DOHH2 (cell line): ENCODE measurements at regions not wholly inside any gene's neighbourhood (a gene's known extent, or its start where the extent isn't known, plus 50 kb on each side); places are given as distances from the start of the nearest gene placed in this dataset.

Experiments
- H3F3A ChIP-seq: fragments of 200-600 bp; sonication (generic), shearing (Covaris generic); 2 replicates; pipeline ENCODE4 v1.6.0; 2016; ENCODE audit warnings: antibody characterized with exemption, mild to moderate bottlenecking; ENCODE audit not compliant: control insufficient read depth, insufficient read depth
- H3K27ac ChIP-seq: fragments of 200-600 bp; sonication (generic); 2 replicates; pipeline ENCODE4 v1.5.1; 2014; ENCODE audit warnings: low read depth, mild to moderate bottlenecking, low read length, moderate library complexity
- H3K27me3 ChIP-seq: fragments of 200-600 bp; sonication (generic); 2 replicates; pipeline ENCODE4 v1.6.1; 2014; ENCODE audit warnings: mild to moderate bottlenecking, low read length, mixed read lengths; ENCODE audit not compliant: control insufficient read depth
- H3K36me3 ChIP-seq: fragments of 200-600 bp; sonication (generic); 2 replicates; pipeline ENCODE4 v1.6.1; 2014; ENCODE audit warnings: mild to moderate bottlenecking, low read length, moderate library complexity, mixed read lengths; ENCODE audit not compliant: control insufficient read depth
- H3K4me1 ChIP-seq: fragments of 200-600 bp; sonication (generic); 2 replicates; pipeline ENCODE4 v1.6.1; 2014; ENCODE audit warnings: mild to moderate bottlenecking, low read length, mixed read lengths; ENCODE audit not compliant: control insufficient read depth
- H3K4me2 ChIP-seq: fragments of 200-600 bp; sonication (generic); 2 replicates; pipeline ENCODE4 v1.6.0; 2014; ENCODE audit warnings: mild to moderate bottlenecking, low read length, moderate library complexity
- H3K4me3 ChIP-seq: fragments of 200-600 bp; sonication (generic); 2 replicates; pipeline ENCODE4 v1.5.1; 2014; ENCODE audit warnings: mild to moderate bottlenecking, low read length, mixed read lengths
- H3K79me2 ChIP-seq: fragments of 200-600 bp; sonication (generic); 2 replicates; pipeline ENCODE4 v1.6.1; 2014; ENCODE audit warnings: mild to moderate bottlenecking, low read length, mixed read lengths; ENCODE audit not compliant: control insufficient read depth
- H3K9me2 ChIP-seq: fragments of 200-600 bp; sonication (generic); replicated peaks from 2 replicates; pipeline ENCODE4 v1.6.1; 2014; ENCODE audit warnings: mild to moderate bottlenecking, low read length, mixed read lengths; ENCODE audit not compliant: control insufficient read depth
- H3K9me3 ChIP-seq: fragments of 200-600 bp; sonication (generic); 2 replicates; pipeline ENCODE4 v1.6.1; 2014; ENCODE audit warnings: antibody characterized with exemption, low read length, mixed read lengths; ENCODE audit not compliant: control insufficient read depth, insufficient read depth
- H4K20me1 ChIP-seq: fragments of 200-600 bp; sonication (generic); 2 replicates; pipeline ENCODE4 v1.6.0; 2014; ENCODE audit warnings: low read depth, mild to moderate bottlenecking, antibody characterized with exemption, low read length, moderate library complexity; ENCODE audit not compliant: control insufficient read depth, insufficient read depth
- CTCF ChIP-seq: fragments of 200-600 bp; sonication (generic); IDR thresholded peaks from one replicate; pipeline ENCODE4 v1.5.1; 2014; ENCODE audit warnings: antibody characterized with exemption, mild to moderate bottlenecking, low read depth, low read length; ENCODE audit not compliant: poor library complexity, severe bottlenecking
- EZH2phosphoT487 ChIP-seq: fragments of 200-600 bp; sonication (generic); IDR thresholded peaks from 2 replicates; pipeline ENCODE4 v1.6.1; 2017; ENCODE audit warnings: borderline replicate concordance, mild to moderate bottlenecking, antibody characterized with exemption, low read length, moderate library complexity, mixed read lengths

DNA sequence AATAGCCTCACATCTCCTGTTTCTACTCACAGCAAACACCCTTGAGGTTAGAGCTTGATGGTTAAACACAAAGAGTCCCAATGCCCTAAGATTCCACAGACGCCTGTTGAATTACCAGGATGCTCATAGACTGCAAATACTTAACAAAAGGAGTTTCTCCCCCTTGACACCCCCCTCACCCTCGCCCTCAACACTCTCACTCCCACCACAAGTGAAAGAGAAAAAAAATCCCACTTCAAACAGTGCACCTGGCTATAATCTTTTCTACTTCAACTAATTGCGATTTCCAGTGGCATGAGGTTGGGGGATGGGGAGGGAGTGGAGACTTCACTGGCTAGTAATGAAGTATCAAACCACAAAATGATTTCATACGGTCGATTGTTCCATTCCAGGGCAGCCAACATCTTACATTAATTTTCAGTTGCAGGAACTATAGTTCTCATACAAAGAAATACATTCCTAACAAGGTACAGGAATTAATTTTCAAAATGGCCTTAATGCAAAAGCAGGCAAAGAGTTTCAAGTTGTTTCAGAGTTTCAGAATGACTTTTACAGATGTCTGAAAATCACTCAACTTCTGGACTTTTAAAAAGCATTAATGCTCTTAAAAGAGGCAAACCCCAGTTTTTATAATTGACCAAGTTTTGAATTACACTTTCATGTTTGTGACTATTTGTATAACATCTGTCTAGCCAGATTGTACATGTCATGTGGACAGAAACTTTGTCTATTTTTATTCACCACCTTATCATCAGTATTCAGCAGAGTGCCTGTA, 390.7 kb downstream of the C12orf75 start:
- H3K4me3 ChIP-seq: no peak overlapping the region
- H3K9me2 ChIP-seq: no peaks in the 10 kb centered on the region
- peaks cover 8% of the 10 kb centered on the region for H3K4me1 ChIP-seq
- H3K27ac ChIP-seq: no peak overlapping the region
- H3K27me3 ChIP-seq: no peaks in the 10 kb centered on the region
- no peak for TF ChIP-seq EZH2phosphoT487
- no peak for TF ChIP-seq CTCF
- no peaks in the 10 kb centered on the region for H3F3A ChIP-seq
- no peak overlapping the region for H3K4me2 ChIP-seq
- no peaks in the 10 kb centered on the region for H3K79me2 ChIP-seq
- no peaks in the 10 kb centered on the region for H4K20me1 ChIP-seq
- H3K36me3 ChIP-seq: no peaks in the 10 kb centered on the region
- no peaks in the 10 kb centered on the region for H3K9me3 ChIP-seq

DNA sequence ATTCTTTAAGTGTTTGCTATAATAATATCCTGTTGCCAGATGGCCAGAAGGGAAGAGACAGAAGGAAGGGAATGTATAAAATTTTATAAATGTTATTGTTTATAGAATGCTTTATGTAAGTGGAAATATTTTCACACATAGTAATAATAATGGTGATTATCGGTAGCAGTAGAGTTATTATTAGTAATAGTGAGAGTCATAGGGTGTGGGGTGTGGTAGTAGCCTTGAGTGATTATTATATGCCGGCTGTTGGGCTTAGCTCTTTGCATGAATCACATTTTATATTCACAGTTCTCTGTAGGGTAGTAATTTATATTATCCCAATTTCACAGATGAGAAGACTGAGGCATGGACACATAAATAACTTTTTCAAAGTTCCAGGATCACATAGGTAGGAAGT, 391.4 kb downstream of the C12orf75 start:
- no peaks in the 10 kb centered on the region for H3K9me2 ChIP-seq
- H3K4me2 ChIP-seq: no peak overlapping the region
- H3K27ac ChIP-seq: no peak overlapping the region
- peaks cover 8% of the 10 kb centered on the region for H3K4me1 ChIP-seq
- no peaks in the 10 kb centered on the region for H3K36me3 ChIP-seq
- H4K20me1 ChIP-seq: no peaks in the 10 kb centered on the region
- no peaks in the 10 kb centered on the region for H3F3A ChIP-seq
- H3K9me3 ChIP-seq: no peaks in the 10 kb centered on the region
- H3K27me3 ChIP-seq: no peaks in the 10 kb centered on the region
- H3K4me3 ChIP-seq: no peak overlapping the region
- no peaks in the 10 kb centered on the region for H3K79me2 ChIP-seq
- TF ChIP-seq CTCF (no peak), EZH2phosphoT487 (no peak)

DNA sequence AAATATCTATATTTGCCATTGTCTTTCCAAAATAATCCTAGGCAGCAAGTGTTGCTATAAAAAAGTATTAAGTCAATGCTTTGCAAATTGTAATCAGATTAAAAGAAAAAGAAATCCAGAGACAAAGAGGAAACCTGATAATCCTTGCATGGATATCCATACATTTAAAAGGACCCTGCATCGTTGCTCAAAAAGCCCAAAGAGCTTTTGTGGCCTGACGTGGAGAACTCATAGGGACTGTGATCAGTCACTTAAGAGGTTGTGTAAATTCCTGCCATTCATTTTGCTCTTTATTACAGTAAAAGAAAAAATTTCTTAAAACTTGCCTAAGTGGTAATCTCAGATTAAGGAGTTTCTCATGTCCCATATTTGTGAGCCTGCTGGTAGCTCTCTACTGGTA, 392.6 kb downstream of the C12orf75 start:
- no peak overlapping the region for H3K4me3 ChIP-seq
- no peaks in the 10 kb centered on the region for H3K36me3 ChIP-seq
- H3K9me3 ChIP-seq: no peaks in the 10 kb centered on the region
- H3K79me2 ChIP-seq: no peaks in the 10 kb centered on the region
- TF ChIP-seq CTCF (no peak), EZH2phosphoT487 (no peak)
- peaks cover 8% of the 10 kb centered on the region for H3K4me1 ChIP-seq
- no peaks in the 10 kb centered on the region for H3F3A ChIP-seq
- no peaks in the 10 kb centered on the region for H4K20me1 ChIP-seq
- H3K9me2 ChIP-seq: no peaks in the 10 kb centered on the region
- no peak overlapping the region for H3K27ac ChIP-seq
- no peak overlapping the region for H3K4me2 ChIP-seq
- H3K27me3 ChIP-seq: no peaks in the 10 kb centered on the region
